Loucy (cell line): ENCODE measurements at regions not wholly inside any gene's neighbourhood (a gene's known extent, or its start where the extent isn't known, plus 50 kb on each side); places are given as distances from the start of the nearest gene placed in this dataset.

ENCODE experiments used
- H2AFZ ChIP-seq: fragments of 200-600 bp; sonication (generic); 2 replicates; pipeline ENCODE4 v1.6.0; 2016; ENCODE audit warnings: antibody characterized with exemption, mild to moderate bottlenecking, low read length, moderate library complexity
- H3F3A ChIP-seq: fragments of 200-600 bp; 2 replicates; pipeline ENCODE4 v1.6.0; 2016; ENCODE audit warnings: antibody characterized with exemption, low read depth, mild to moderate bottlenecking
- H3K27me3 ChIP-seq: fragments of 200-600 bp; sonication (generic); 2 replicates; pipeline ENCODE4 v1.6.1; 2014; ENCODE audit warnings: low read length, mild to moderate bottlenecking; ENCODE audit not compliant: insufficient read depth, poor library complexity, severe bottlenecking
- H3K36me3 ChIP-seq: fragments of 200-600 bp; sonication (generic); 2 replicates; pipeline ENCODE4 v1.6.1; 2016; ENCODE audit warnings: low read length; ENCODE audit not compliant: insufficient read depth
- H3K4me1 ChIP-seq: fragments of 200-600 bp; sonication (generic); 2 replicates; pipeline ENCODE4 v1.5.1; 2014; ENCODE audit warnings: low read length, mild to moderate bottlenecking; ENCODE audit not compliant: insufficient read depth, poor library complexity, severe bottlenecking
- H3K4me2 ChIP-seq: fragments of 200-600 bp; sonication (generic); 2 replicates; pipeline ENCODE4 v1.6.0; 2014; ENCODE audit warnings: antibody characterized with exemption, low read length, low read depth, mild to moderate bottlenecking; ENCODE audit not compliant: poor library complexity, severe bottlenecking
- H3K4me3 ChIP-seq: fragments of 200-600 bp; sonication (generic); 2 replicates; pipeline ENCODE4 v1.5.1; 2014; ENCODE audit warnings: low read length, mild to moderate bottlenecking, mixed read lengths; ENCODE audit not compliant: poor library complexity, severe bottlenecking
- H3K79me2 ChIP-seq: fragments of 200-600 bp; sonication (generic); 2 replicates; pipeline ENCODE4 v1.6.1; 2014; ENCODE audit warnings: low read length; ENCODE audit not compliant: insufficient read depth
- H3K9ac ChIP-seq: fragments of 200-600 bp; sonication (generic); 2 replicates; pipeline ENCODE4 v1.6.0; 2014; ENCODE audit warnings: mild to moderate bottlenecking, low read depth, low read length, moderate library complexity; ENCODE audit not compliant: poor library complexity, severe bottlenecking
- H3K9me2 ChIP-seq: fragments of 200-600 bp; sonication (generic); replicated peaks from 2 replicates; pipeline ENCODE4 v1.6.1; 2016; ENCODE audit warnings: low read depth, low read length, mixed read lengths
- H3K9me3 ChIP-seq: fragments of 200-600 bp; sonication (generic); 2 replicates; pipeline ENCODE4 v1.6.1; 2014; ENCODE audit warnings: mild to moderate bottlenecking, antibody characterized with exemption, low read length, low read depth; ENCODE audit not compliant: insufficient read depth
- H4K20me1 ChIP-seq: fragments of 200-600 bp; sonication (generic); 2 replicates; pipeline ENCODE4 v1.6.0; 2014; ENCODE audit warnings: antibody characterized with exemption, low read length, mild to moderate bottlenecking; ENCODE audit not compliant: insufficient read depth, poor library complexity, severe bottlenecking
- CTCF ChIP-seq: fragments of 200-600 bp; sonication (generic); conservative IDR thresholded peaks from 2 replicates; pipeline ENCODE4 v1.5.1; 2014; ENCODE audit warnings: mild to moderate bottlenecking, antibody characterized with exemption, low read length
- EZH2phosphoT487 ChIP-seq: fragments of 200-600 bp; IDR thresholded peaks from 2 replicates; pipeline ENCODE4 v1.6.1; 2018; ENCODE audit warnings: antibody characterized with exemption, mild to moderate bottlenecking, moderate library complexity, borderline replicate concordance

GRCh38 chr12:114186241-114187002 lies 219.5 kb downstream of the TBX5 start:
- no peaks in the 10 kb centered on the region for H3F3A ChIP-seq
- H3K36me3 ChIP-seq: no peaks in the 10 kb centered on the region
- H3K27me3 ChIP-seq: no peaks in the 10 kb centered on the region
- no peaks in the 10 kb centered on the region for H3K79me2 ChIP-seq
- no peak overlapping the region for H2AFZ ChIP-seq
- no peak overlapping the region for H3K9ac ChIP-seq
- no peak overlapping the region for H3K4me3 ChIP-seq
- TF ChIP-seq EZH2phosphoT487 (no peak), CTCF (no peak)
- H3K9me2 ChIP-seq: no peaks in the 10 kb centered on the region
- no peaks in the 10 kb centered on the region for H4K20me1 ChIP-seq
- no peaks in the 10 kb centered on the region; the same call in 1 of the 2 replicates for H3K9me3 ChIP-seq
- no peaks in the 10 kb centered on the region for H3K4me1 ChIP-seq
- no peak overlapping the region for H3K4me2 ChIP-seq

GRCh38 chr12:114185036-114185435 lies 218.9 kb upstream of the RBM19 start:
- TF ChIP-seq CTCF: no peak
- TF ChIP-seq EZH2phosphoT487: no peak
- Histone ChIP-seq H3K4me2 (no peak overlapping the region), H3K4me3 (no peak overlapping the region), H3K9me3 (no peaks in the 10 kb centered on the region; the same call in 1 of the 2 replicates), H2AFZ (no peak overlapping the region), H3F3A (no peaks in the 10 kb centered on the region), H3K27me3 (no peaks in the 10 kb centered on the region), H3K79me2 (no peaks in the 10 kb centered on the region), H3K4me1 (no peaks in the 10 kb centered on the region), H3K9me2 (no peaks in the 10 kb centered on the region), H3K9ac (no peak overlapping the region), H3K36me3 (no peaks in the 10 kb centered on the region), H4K20me1 (no peaks in the 10 kb centered on the region)

- H3K9me3 ChIP-seq: peaks cover 6% of the 10 kb centered on the region; the same call in 1 of the 2 replicates
- H3K36me3 ChIP-seq: no peaks in the 10 kb centered on the region
- no peaks in the 10 kb centered on the region for H3K27me3 ChIP-seq
Measured at GRCh38 chr12:114174326-114174725, 208.2 kb upstream of the RBM19 start.

More at GRCh38 chr12:114174326-114174725, 208.2 kb upstream of the RBM19 start:
- Histone ChIP-seq H3K79me2 (no peaks in the 10 kb centered on the region), H2AFZ (no peak overlapping the region), H3K4me3 (no peak overlapping the region), H3K4me1 (no peaks in the 10 kb centered on the region), H3K9ac (no peak overlapping the region), H4K20me1 (no peaks in the 10 kb centered on the region), H3K4me2 (no peak overlapping the region), H3K9me2 (no peaks in the 10 kb centered on the region), H3F3A (no peaks in the 10 kb centered on the region)
- no peak for TF ChIP-seq CTCF
- no peak for TF ChIP-seq EZH2phosphoT487
